22Rv1 (cell line): ENCODE measurements at regions not wholly inside any gene's neighbourhood (a gene's known extent, or its start where the extent isn't known, plus 50 kb on each side); places are given as distances from the start of the nearest gene placed in this dataset.
"Not testable (repeated sequence)": the region's sequence is repeated elsewhere in the genome, so short reads cannot be mapped to it uniquely, and the experiment has no call there.

Experiments
- H3K27ac ChIP-seq: fragments of 450-650 bp; 2 replicates; pipeline ENCODE4 v1.5.1; 2017
- CTCF ChIP-seq: fragments of 450-650 bp; IDR thresholded peaks from 2 replicates; pipeline ENCODE4 v1.5.1; 2017; ENCODE audit warnings: mild to moderate bottlenecking
- ZFX ChIP-seq: fragments of 450-650 bp; IDR thresholded peaks from 2 replicates; pipeline ENCODE4 v1.6.1; 2017; ENCODE audit warnings: antibody characterized with exemption, borderline replicate concordance

DNA sequence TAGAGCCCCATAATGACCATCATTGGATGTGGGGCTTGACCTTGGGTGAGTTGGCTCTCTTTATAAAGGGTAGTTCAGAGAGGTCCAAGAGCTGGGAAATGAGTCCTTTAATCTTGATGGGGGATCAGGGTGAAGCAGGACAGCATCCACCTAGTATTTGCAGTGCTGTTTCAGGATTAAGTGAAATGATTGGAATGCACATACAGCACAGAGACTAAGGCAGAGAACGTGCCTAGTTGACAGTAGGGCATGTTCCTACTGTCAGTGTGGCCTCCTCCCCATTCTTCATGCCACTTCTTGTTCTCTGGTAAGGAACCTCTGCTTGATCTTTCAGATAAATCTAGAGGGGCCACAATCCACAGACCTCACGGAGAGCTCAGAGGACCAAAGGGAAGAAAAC, 78.9 kb downstream of the TRIM43 start:
- no peak overlapping the region for H3K27ac ChIP-seq
- no peak for TF ChIP-seq CTCF
- no peak for TF ChIP-seq ZFX

DNA sequence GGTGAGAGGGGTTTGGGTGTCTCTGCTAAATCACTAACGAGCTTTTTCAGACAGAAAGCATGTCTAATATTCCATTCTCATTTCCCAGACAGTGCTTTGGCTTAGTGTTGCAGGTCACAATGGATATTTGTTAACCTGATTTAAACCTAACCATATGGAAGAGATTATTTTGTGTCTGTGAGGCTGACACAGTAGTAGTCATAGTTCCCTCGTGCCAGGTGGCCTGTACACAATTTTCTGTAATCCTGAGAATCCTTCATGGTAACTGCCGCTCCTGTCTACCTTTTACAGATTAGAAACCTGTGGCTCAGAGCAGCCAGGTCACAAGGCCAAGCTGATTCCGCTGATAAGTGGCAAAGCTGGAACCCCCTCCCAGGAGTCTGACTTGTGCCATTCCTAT, 79.4 kb downstream of the TRIM43 start:
- H3K27ac ChIP-seq: not testable (repeated sequence)

GRCh38 chr2:95671992-95672391, 80.2 kb downstream of the TRIM43 start:
- 0 out of 2 replicates have a peak overlapping the region, but pooled peaks have one; percentile 17 for H3K27ac ChIP-seq

DNA sequence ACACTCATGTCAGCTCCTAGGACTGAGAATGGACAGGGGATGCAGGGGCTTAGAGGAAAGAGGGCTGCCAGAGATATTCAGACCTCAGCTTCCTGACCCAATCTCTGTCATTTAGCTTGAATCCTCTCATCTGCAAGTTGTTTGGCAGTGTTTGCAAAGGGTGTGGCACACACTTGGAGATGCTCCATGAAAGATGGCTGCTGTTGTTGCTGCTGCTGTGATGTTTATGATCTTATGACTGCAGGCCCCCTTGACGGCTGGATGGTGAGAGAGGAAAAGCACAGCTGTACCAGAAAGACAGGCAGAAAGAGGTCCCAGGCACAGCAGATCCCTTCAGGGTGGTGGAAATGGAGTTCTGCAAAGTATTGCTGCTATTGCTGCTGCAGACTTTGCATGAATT, 80.7 kb downstream of the TRIM43 start:
- 0 out of 2 replicates have a peak overlapping the region, but pooled peaks have one; percentile 17 for H3K27ac ChIP-seq

- no peak overlapping the region for H3K27ac ChIP-seq
- TF ChIP-seq ZFX (no peak), CTCF (no peak)
These were observed 82.4 kb downstream of the TRIM43 start for GRCh38 chr2:95674186-95674585.

DNA sequence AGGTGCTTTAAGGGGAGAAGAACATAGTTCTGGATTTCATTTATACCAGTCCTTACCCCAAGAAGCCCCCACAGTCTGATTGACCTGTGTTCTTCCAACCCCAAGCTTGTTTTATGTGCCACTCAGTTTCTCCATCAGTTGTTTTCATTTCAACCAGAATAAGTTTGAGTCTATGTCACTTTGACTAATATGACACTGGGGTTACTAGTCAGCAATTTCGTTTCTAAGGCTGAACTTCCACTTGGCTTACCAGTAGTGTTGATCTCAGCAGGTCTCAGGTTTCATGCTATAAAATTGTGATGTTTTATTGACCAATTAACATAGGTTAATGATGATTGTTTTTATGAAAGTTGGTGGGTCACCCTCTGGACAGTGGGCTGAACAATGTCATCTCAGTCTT, 84.8 kb downstream of the TRIM43 start:
- not testable (repeated sequence) for H3K27ac ChIP-seq

DNA sequence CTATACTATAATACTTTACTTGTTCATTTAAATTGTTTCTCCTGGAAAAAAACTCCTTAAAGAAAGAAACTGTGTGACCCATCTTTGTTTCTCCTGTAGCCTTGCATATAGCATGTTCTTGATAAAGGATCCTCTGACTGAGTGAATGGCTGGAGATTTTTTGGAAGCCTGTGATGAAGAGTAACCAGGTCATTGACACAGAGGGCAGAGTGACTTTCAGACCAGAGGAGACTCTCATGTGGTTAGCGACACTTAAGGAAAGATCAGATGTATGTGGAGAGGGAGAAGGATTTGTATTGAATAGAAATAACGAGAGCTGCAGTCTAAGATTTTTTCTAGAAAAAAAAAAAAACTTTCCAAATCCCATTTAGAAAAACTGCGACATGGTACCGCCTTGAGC, 85.5 kb downstream of the TRIM43 start:
- H3K27ac ChIP-seq: no peak overlapping the region
- TF ChIP-seq ZFX (no peak), CTCF (no peak)

DNA sequence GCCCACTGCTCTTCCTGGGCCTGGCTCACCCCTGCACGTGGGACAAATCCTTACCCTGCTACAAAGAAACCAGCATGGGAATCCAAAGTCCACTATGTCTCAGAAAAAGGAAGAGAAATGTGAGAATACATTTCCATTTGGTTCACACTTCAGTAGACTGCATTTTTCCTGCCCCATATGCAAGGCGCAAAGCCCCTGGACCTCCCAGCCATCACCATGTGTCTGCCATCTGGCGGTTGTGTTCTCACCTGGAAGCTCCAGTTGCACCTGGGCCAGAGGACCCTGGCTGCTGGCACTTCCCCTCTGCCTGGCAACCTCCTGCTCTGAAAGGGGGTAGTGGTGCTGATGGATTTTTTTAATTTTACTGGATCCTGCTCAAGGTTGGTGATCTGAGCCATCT, 86.0 kb downstream of the TRIM43 start:
- not testable (repeated sequence) for H3K27ac ChIP-seq

- H3K27ac ChIP-seq: not testable (repeated sequence)
These were observed 89.4 kb downstream of the TRIM43 start for GRCh38 chr2:95681158-95681557.

- not testable (repeated sequence) for H3K27ac ChIP-seq
These were observed 89.8 kb downstream of the TRIM43 start for GRCh38 chr2:95681589-95682081.

- not testable (repeated sequence) for H3K27ac ChIP-seq
These were observed 91.2 kb downstream of the TRIM43 start for GRCh38 chr2:95682889-95683517.

- no peak for TF ChIP-seq ZFX
These were observed 93.7 kb downstream of the TRIM43 start for GRCh38 chr2:95685513-95685912.

DNA sequence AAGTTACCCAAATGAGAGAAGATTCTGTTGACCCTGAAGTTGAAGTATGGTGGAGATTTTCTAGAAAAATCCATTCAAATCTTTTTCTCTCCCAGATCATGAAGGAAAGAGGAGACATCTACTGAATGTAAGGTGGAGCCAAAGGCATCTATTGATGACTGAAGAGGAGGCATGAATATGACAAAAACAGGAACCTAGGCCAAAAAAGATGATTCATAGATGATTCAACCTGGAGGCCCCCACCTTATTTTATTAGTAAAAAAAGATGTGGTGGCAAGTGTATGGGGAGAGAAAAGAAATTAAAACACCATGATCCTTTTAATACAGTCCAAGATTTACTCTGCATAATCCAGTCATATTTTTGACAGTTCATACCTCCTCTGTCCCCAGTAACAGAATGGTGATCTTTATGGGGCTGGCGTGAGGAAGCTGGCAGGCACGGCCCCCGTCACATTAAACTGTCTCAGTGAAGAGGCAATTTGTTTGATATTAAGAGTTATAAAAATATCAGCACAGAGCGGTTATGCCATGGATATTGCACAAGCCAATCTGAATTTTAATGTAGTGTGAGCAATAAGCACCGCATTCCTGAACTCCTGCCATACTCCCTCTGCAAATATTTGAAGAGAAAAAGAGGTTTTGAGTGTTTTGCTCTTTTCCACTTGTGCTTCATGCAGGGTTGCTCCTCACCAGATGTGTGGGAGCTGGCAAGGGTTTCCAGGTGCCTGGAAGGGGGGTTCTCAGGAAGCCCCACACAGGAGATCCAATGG, 94.4 kb downstream of the TRIM43 start:
- not testable (repeated sequence) for H3K27ac ChIP-seq

More at GRCh38 chr2:95685513-95685912, 93.7 kb downstream of the TRIM43 start:
- H3K27ac ChIP-seq: no peak overlapping the region

GRCh38 chr2:95687852-95688251, 96.1 kb downstream of the TRIM43 start:
- H3K27ac ChIP-seq: not testable (repeated sequence)

DNA sequence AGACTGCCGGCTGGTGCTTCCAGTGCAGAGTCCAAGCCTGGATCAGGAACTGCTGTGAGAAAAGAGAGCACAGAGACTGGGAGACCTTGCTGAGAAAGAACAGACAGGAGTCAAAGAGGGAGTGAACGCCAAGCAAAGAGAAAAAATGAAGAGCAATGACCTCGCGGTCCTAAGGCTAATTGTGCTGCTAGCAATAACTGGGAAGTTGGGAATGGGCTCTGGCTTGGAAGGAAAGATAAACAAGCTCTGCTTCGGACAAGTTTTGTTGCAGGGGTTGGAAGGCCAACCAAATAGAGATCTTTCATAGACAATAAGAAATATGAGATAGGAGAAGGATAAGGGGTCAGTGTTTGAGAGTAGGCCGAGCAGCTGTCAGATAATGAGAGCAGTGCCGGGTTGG, 99.4 kb downstream of the TRIM43 start:
- H3K27ac ChIP-seq: not testable (repeated sequence)

GRCh38 chr2:95693071-95693846, 101.5 kb downstream of the TRIM43 start:
- H3K27ac ChIP-seq: not testable (repeated sequence)
